ENCODE measurements at regions not wholly inside any gene's neighbourhood (a gene's known extent, or its start where the extent isn't known, plus 50 kb on each side); places are given as distances from the start of the nearest gene placed in this dataset.
"Not testable (repeated sequence)": the region's sequence is repeated elsewhere in the genome, so short reads cannot be mapped to it uniquely, and the experiment has no call there.

GRCh38 chr1:81254560-81254959 is 546.2 kb upstream of the ADGRL2 start:
- H3K4me1 Mint-ChIP-seq (ENCODE audit: low read depth, unreplicated experiment) = no peaks in the 10 kb centered on the region
- no peaks in the 10 kb centered on the region for H3K36me3 ChIP-seq (ENCODE audit: control insufficient read depth, insufficient read depth, low read length)
- peak in 1 of 2 experiments; percentile 26 for DNase-seq
- ChIA-PET POLR2A (no interaction called here), CTCF (no interaction called here)
- H3K36me3 Mint-ChIP-seq (ENCODE audit: insufficient read depth, unreplicated experiment) = no peaks in the 10 kb centered on the region
- no peaks in the 10 kb centered on the region for H3K4me1 ChIP-seq
- no peaks in the 10 kb centered on the region for H3K9me3 Mint-ChIP-seq (ENCODE audit: unreplicated experiment)
- H3K27me3 Mint-ChIP-seq (ENCODE audit: insufficient read depth, unreplicated experiment) = no peaks in the 10 kb centered on the region
- H3K27ac Mint-ChIP-seq (ENCODE audit: unreplicated experiment) = no peak overlapping the region
- no peak overlapping the region for H3K4me3 ChIP-seq (ENCODE audit: low read depth, low read length)
- H3K9me3 ChIP-seq = no peaks in the 10 kb centered on the region
- H3K27me3 ChIP-seq (replicated peaks; ENCODE audit: control insufficient read depth, insufficient read depth, low read length) = no peaks in the 10 kb centered on the region
- no TSS peak for BruUV-seq (replicated peaks)
- TF ChIP-seq CTCF (IDR thresholded peaks at IDR 0.05; ENCODE audit: insufficient read depth in 1 of 2, low read depth in 1 of 2, low read length in 1 of 2, severe bottlenecking in 1 of 2, unreplicated experiment in 1 of 2) = peak in 1 of 2 experiments; percentile 2
- H3K4me3 Mint-ChIP-seq (ENCODE audit: unreplicated experiment) = no peak overlapping the region
- intact Hi-C loops (cut with micrococcal nuclease; ENCODE audit: unreplicated experiment) = no loop called here

- no peak for DNase-seq
- no peak overlapping the region for H3K4me3 Mint-ChIP-seq (ENCODE audit: unreplicated experiment)
- Histone ChIP-seq H3K4me1 (no peaks in the 10 kb centered on the region), H3K4me3 (ENCODE audit: low read depth, low read length) (no peak overlapping the region), H3K36me3 (ENCODE audit: control insufficient read depth, insufficient read depth, low read length) (no peaks in the 10 kb centered on the region), H3K27me3 (replicated peaks; ENCODE audit: control insufficient read depth, insufficient read depth, low read length) (no peaks in the 10 kb centered on the region), H3K9me3 (no peaks in the 10 kb centered on the region)
- H3K9me3 Mint-ChIP-seq (ENCODE audit: unreplicated experiment) = no peaks in the 10 kb centered on the region
- CTCF ChIA-PET = no interaction called here
- intact Hi-C loops (cut with micrococcal nuclease; ENCODE audit: unreplicated experiment) = no loop called here
- H3K27me3 Mint-ChIP-seq (ENCODE audit: insufficient read depth, unreplicated experiment) = no peaks in the 10 kb centered on the region
- H3K36me3 Mint-ChIP-seq (ENCODE audit: insufficient read depth, unreplicated experiment) = no peaks in the 10 kb centered on the region
- no peaks in the 10 kb centered on the region for H3K4me1 Mint-ChIP-seq (ENCODE audit: low read depth, unreplicated experiment)
- no peak overlapping the region for H3K27ac Mint-ChIP-seq (ENCODE audit: unreplicated experiment)
- POLR2A ChIA-PET = no interaction called here
- no peak for TF ChIP-seq CTCF (IDR thresholded peaks at IDR 0.05; ENCODE audit: insufficient read depth in 1 of 2, low read depth in 1 of 2, low read length in 1 of 2, severe bottlenecking in 1 of 2, unreplicated experiment in 1 of 2)
- no TSS peak for BruUV-seq (replicated peaks)
These were observed 546.7 kb upstream of the ADGRL2 start for GRCh38 chr1:81254068-81254467.

- Mint-ChIP-seq H3K9me3 (ENCODE audit: unreplicated experiment) (no peaks in the 10 kb centered on the region), H3K36me3 (ENCODE audit: insufficient read depth, unreplicated experiment) (no peaks in the 10 kb centered on the region), H3K27me3 (ENCODE audit: insufficient read depth, unreplicated experiment) (peaks cover 3% of the 10 kb centered on the region), H3K27ac (ENCODE audit: unreplicated experiment) (no peak overlapping the region), H3K4me1 (ENCODE audit: low read depth, unreplicated experiment) (no peaks in the 10 kb centered on the region), H3K4me3 (ENCODE audit: unreplicated experiment) (no peak overlapping the region)
- TF ChIP-seq CTCF (IDR thresholded peaks at IDR 0.05; ENCODE audit: insufficient read depth in 1 of 2, low read depth in 1 of 2, low read length in 1 of 2, severe bottlenecking in 1 of 2, unreplicated experiment in 1 of 2) = no peak
- no peak overlapping the region for H3K4me3 ChIP-seq (ENCODE audit: low read depth, low read length)
- intact Hi-C loops (cut with micrococcal nuclease; ENCODE audit: unreplicated experiment) = no loop called here
- DNase-seq = no peak
- no peaks in the 10 kb centered on the region for H3K4me1 ChIP-seq
- no peaks in the 10 kb centered on the region for H3K9me3 ChIP-seq
- CTCF ChIA-PET = no interaction called here
- no TSS peak for BruUV-seq (replicated peaks)
- no peaks in the 10 kb centered on the region for H3K36me3 ChIP-seq (ENCODE audit: control insufficient read depth, insufficient read depth, low read length)
- POLR2A ChIA-PET = no interaction called here
- no peaks in the 10 kb centered on the region for H3K27me3 ChIP-seq (replicated peaks; ENCODE audit: control insufficient read depth, insufficient read depth, low read length)
These were observed 548.1 kb upstream of the ADGRL2 start for GRCh38 chr1:81252471-81253151.

- intact Hi-C loops (cut with micrococcal nuclease; ENCODE audit: unreplicated experiment); CTCF ChIA-PET; H3K9me3 ChIP-seq; POLR2A ChIA-PET; BruUV-seq (replicated peaks); H3K9me3 Mint-ChIP-seq (ENCODE audit: unreplicated experiment); H3K4me3 Mint-ChIP-seq (ENCODE audit: unreplicated experiment); DNase-seq; H3K4me3 ChIP-seq (ENCODE audit: low read depth, low read length); H3K27ac Mint-ChIP-seq (ENCODE audit: unreplicated experiment); H3K27me3 ChIP-seq (replicated peaks; ENCODE audit: control insufficient read depth, insufficient read depth, low read length); H3K36me3 ChIP-seq (ENCODE audit: control insufficient read depth, insufficient read depth, low read length); H3K36me3 Mint-ChIP-seq (ENCODE audit: insufficient read depth, unreplicated experiment); H3K4me1 ChIP-seq; H3K4me1 Mint-ChIP-seq (ENCODE audit: low read depth, unreplicated experiment); H3K27me3 Mint-ChIP-seq (ENCODE audit: insufficient read depth, unreplicated experiment): not testable (repeated sequence)
These were observed 549.9 kb upstream of the ADGRL2 start for GRCh38 chr1:81250825-81251224.

- H3K36me3 Mint-ChIP-seq (ENCODE audit: insufficient read depth, unreplicated experiment); H3K4me1 Mint-ChIP-seq (ENCODE audit: low read depth, unreplicated experiment); POLR2A ChIA-PET: not testable (repeated sequence)
These were observed 555.5 kb upstream of the ADGRL2 start for GRCh38 chr1:81245084-81245715.

More at GRCh38 chr1:81245084-81245715, 555.5 kb upstream of the ADGRL2 start:
- BruUV-seq (replicated peaks); H3K27ac Mint-ChIP-seq (ENCODE audit: unreplicated experiment); H3K27me3 Mint-ChIP-seq (ENCODE audit: insufficient read depth, unreplicated experiment); H3K4me1 ChIP-seq; H3K36me3 ChIP-seq (ENCODE audit: control insufficient read depth, insufficient read depth, low read length); H3K9me3 Mint-ChIP-seq (ENCODE audit: unreplicated experiment); H3K9me3 ChIP-seq; H3K4me3 ChIP-seq (ENCODE audit: low read depth, low read length); H3K27me3 ChIP-seq (replicated peaks; ENCODE audit: control insufficient read depth, insufficient read depth, low read length); intact Hi-C loops (cut with micrococcal nuclease; ENCODE audit: unreplicated experiment); H3K4me3 Mint-ChIP-seq (ENCODE audit: unreplicated experiment); DNase-seq; CTCF ChIA-PET: not testable (repeated sequence)

Data from Caco-2 (cell line).